Endodermal cell (in vitro differentiated cells): ENCODE measurements at regions not wholly inside any gene's neighbourhood (a gene's known extent, or its start where the extent isn't known, plus 50 kb on each side); places are given as distances from the start of the nearest gene placed in this dataset.

ENCODE experiments used
- DNase-seq: peaks from one replicate; pipeline ENCODE4 v3.0.0-alpha.2; 2017
- H3K27ac ChIP-seq: 2 replicates; pipeline ENCODE4 v1.5.1; 2013; ENCODE audit warnings: mild to moderate bottlenecking, low read depth, low read length, moderate library complexity
- H3K27me3 ChIP-seq: 2 replicates; pipeline ENCODE4 v1.6.1; 2013; ENCODE audit warnings: mild to moderate bottlenecking, low read length, moderate library complexity; ENCODE audit not compliant: insufficient read depth, control insufficient read depth, poor library complexity, severe bottlenecking
- H3K36me3 ChIP-seq: 2 replicates; pipeline ENCODE4 v1.7.0; 2013; ENCODE audit warnings: mild to moderate bottlenecking, low read length, moderate library complexity; ENCODE audit not compliant: control insufficient read depth, insufficient read depth
- H3K4me1 ChIP-seq: one replicate; pipeline ENCODE4 v1.7.0; 2013; ENCODE audit warnings: low read length; ENCODE audit not compliant: control insufficient read depth, insufficient read depth
- H3K4me3 ChIP-seq: 2 replicates; pipeline ENCODE4 v1.5.1; 2013; ENCODE audit warnings: mild to moderate bottlenecking, low read length, moderate library complexity
- H3K9ac ChIP-seq: 2 replicates; pipeline ENCODE4 v1.6.1; 2013; ENCODE audit warnings: mild to moderate bottlenecking, low read length, moderate library complexity; ENCODE audit not compliant: poor library complexity, severe bottlenecking; ENCODE audit errors: extremely low read depth
- H3K9me3 ChIP-seq: 2 replicates; pipeline ENCODE4 v1.6.1; 2013; ENCODE audit warnings: mild to moderate bottlenecking, low read length, moderate library complexity; ENCODE audit not compliant: control insufficient read depth
- H3K27ac Mint-ChIP-seq: 2 replicates; pipeline ENCODE4 v1.8.0; 2020; ENCODE audit warnings: mixed read lengths
- H3K27me3 Mint-ChIP-seq: 2 replicates; pipeline ENCODE4 v1.8.0; 2021; ENCODE audit warnings: mild to moderate bottlenecking, mixed read lengths; ENCODE audit not compliant: insufficient read depth
- H3K36me3 Mint-ChIP-seq: 2 replicates; pipeline ENCODE4 v1.8.0; 2020; ENCODE audit warnings: low read depth, mixed read lengths
- H3K4me1 Mint-ChIP-seq: 2 replicates; pipeline ENCODE4 v1.8.0; 2020; ENCODE audit warnings: mixed read lengths
- H3K4me3 Mint-ChIP-seq: 2 replicates; pipeline ENCODE4 v1.8.0; 2020; ENCODE audit warnings: mild to moderate bottlenecking, moderate library complexity, mixed read lengths
- H3K9me3 Mint-ChIP-seq: 2 replicates; pipeline ENCODE4 v1.8.0; 2020; ENCODE audit warnings: mild to moderate bottlenecking, mixed read lengths
- WGBS, 2 experiments: methylation state at CpG; one replicate each; pipeline versions ENCODE4 v1.1.5 to v1.1.7; 2013; ENCODE audit warnings: missing lambda C conversion rate in 2 of 2, mixed read lengths in 1 of 2; ENCODE audit not compliant: insufficient coverage in 1 of 2, insufficient read length in 1 of 2; 5-methylcytosine and 5-hydroxymethylcytosine counted together
- TF ChIP-seq, protein P1 (sequence below): fragments of 200-600 bp; sonication (generic); conservative IDR thresholded peaks from 2 replicates; pipeline ENCODE4 v1.5.0; 2021; ENCODE audit warnings: antibody characterized with exemption, mild to moderate bottlenecking

DNA sequence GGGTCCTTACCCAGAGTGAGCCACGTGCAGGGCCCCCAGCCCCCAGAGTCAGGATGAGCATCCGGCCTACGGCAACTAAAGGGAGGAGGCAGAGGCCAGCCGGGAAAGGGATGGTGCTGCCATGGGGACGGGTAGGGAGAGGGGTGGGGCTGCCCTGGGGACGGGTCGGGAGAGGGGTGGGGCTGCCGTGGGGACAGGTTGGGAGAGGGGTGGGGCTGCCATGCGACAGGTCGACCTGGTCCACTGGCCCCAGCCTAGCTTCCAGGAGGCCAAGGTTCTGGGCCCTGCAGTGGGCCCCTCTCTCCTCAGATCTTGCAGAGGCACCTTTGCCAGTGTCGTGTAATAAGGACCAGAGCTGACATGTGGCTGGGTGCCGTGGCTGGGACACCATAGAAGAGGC lies 187.7 kb downstream of the BRD1 start:
- Mint-ChIP-seq H3K9me3 (no peaks in the 10 kb centered on the region), H3K36me3 (no peaks in the 10 kb centered on the region), H3K27ac (no peak overlapping the region), H3K4me3 (no peak overlapping the region), H3K27me3 (no peaks in the 10 kb centered on the region), H3K4me1 (no peaks in the 10 kb centered on the region)
- no peak overlapping the region for H3K9ac ChIP-seq
- H3K27me3 ChIP-seq: no peaks in the 10 kb centered on the region
- WGBS, 2 experiments: 82 to 84% methylated on average over 8 to 12 of the region's 12 CpGs
- H3K4me3 ChIP-seq: no peak overlapping the region
- H3K9me3 ChIP-seq: no peaks in the 10 kb centered on the region
- H3K36me3 ChIP-seq: no peaks in the 10 kb centered on the region
- TF ChIP-seq, protein P1, sequence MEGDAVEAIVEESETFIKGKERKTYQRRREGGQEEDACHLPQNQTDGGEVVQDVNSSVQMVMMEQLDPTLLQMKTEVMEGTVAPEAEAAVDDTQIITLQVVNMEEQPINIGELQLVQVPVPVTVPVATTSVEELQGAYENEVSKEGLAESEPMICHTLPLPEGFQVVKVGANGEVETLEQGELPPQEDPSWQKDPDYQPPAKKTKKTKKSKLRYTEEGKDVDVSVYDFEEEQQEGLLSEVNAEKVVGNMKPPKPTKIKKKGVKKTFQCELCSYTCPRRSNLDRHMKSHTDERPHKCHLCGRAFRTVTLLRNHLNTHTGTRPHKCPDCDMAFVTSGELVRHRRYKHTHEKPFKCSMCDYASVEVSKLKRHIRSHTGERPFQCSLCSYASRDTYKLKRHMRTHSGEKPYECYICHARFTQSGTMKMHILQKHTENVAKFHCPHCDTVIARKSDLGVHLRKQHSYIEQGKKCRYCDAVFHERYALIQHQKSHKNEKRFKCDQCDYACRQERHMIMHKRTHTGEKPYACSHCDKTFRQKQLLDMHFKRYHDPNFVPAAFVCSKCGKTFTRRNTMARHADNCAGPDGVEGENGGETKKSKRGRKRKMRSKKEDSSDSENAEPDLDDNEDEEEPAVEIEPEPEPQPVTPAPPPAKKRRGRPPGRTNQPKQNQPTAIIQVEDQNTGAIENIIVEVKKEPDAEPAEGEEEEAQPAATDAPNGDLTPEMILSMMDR: no peak
- DNase-seq: no peak
- H3K4me1 ChIP-seq: no peaks in the 10 kb centered on the region
- no peak overlapping the region for H3K27ac ChIP-seq

DNA sequence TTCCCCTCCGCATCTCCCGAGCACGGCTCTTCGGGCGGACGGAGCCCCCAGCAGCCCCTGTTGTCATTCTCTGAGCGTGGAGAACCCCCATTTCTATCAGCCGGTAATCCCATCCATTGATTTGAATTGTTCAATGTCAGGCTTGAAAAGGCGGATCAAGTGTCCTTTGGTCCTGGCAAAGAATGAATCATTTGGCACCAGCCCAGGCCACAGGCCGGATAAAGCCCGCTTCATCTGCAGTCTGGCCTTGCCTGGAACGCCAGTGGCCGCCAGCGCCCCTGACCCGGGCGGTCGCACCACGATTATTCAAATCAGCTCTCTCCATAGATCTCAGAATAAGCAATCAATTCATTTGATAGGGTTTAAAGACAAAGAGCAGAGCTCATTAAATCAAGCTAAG lies 188.9 kb downstream of the BRD1 start:
- Histone ChIP-seq H3K27ac (no peak overlapping the region), H3K9ac (no peak overlapping the region), H3K36me3 (no peaks in the 10 kb centered on the region), H3K27me3 (no peaks in the 10 kb centered on the region), H3K4me1 (no peaks in the 10 kb centered on the region), H3K4me3 (no peak overlapping the region), H3K9me3 (no peaks in the 10 kb centered on the region)
- Mint-ChIP-seq H3K9me3 (no peaks in the 10 kb centered on the region), H3K36me3 (no peaks in the 10 kb centered on the region), H3K27me3 (no peaks in the 10 kb centered on the region), H3K4me1 (no peaks in the 10 kb centered on the region), H3K27ac (no peak overlapping the region), H3K4me3 (no peak overlapping the region)
- 88 to 100% methylated on average over 6 to 18 of the region's 18 CpGs for WGBS, 2 experiments
- TF ChIP-seq, protein P1: no peak
- no peak for DNase-seq

DNA sequence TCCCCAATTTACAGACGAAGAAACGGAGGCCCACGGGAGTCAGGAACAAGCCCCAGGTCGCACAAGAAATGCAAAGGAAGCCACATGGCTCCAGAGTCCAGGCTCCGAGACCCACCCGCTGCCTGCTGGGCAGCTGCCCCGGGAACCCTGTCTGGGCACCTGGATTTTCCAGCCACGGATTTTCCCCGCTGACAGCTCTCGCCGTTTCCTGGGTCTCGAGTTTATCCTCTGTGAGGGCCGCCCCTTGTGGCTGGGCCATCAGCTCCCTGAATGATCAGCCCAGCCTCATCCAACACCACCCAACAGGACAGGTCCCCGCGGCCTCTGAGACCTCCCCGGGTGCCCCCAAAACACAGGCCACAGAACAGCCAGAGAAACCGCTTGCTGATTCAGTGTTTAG lies 189.7 kb downstream of the BRD1 start:
- no peaks in the 10 kb centered on the region for H3K27me3 ChIP-seq
- no peaks in the 10 kb centered on the region for H3K36me3 Mint-ChIP-seq
- DNase-seq: no peak
- no peak overlapping the region for H3K27ac ChIP-seq
- TF ChIP-seq, protein P1: no peak
- no peaks in the 10 kb centered on the region for H3K9me3 Mint-ChIP-seq
- no peak overlapping the region for H3K4me3 Mint-ChIP-seq
- H3K27ac Mint-ChIP-seq: no peak overlapping the region
- H3K9ac ChIP-seq: no peak overlapping the region
- no peak overlapping the region for H3K4me3 ChIP-seq
- H3K4me1 ChIP-seq: no peaks in the 10 kb centered on the region
- no peaks in the 10 kb centered on the region for H3K36me3 ChIP-seq
- no peaks in the 10 kb centered on the region for H3K4me1 Mint-ChIP-seq
- H3K9me3 ChIP-seq: no peaks in the 10 kb centered on the region
- 91 to 94% methylated on average over 12 to 17 of the region's 17 CpGs for WGBS, 2 experiments
- H3K27me3 Mint-ChIP-seq: no peaks in the 10 kb centered on the region
